ENCODE measurements at regions not wholly inside any gene's neighbourhood (a gene's known extent, or its start where the extent isn't known, plus 50 kb on each side); places are given as distances from the start of the nearest gene placed in this dataset.

DNA sequence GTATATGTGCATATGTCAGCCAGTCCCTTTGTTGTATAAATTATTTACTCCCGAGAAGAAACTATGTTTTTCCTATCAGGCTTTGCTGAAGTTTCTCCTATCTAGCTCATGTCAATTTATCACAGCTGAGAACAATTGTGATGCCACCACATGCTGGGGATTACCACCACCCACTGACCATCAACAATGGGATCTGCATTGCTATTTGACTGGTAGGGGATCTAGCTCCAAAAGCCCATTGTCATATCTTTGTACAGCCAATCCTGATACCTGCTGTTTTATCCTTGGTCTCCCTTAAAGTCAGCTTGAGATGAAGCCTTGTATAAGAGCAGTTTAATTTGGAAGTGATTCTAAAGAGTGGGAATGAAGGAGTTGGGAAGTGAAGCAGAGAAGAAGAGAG is 53.9 kb upstream of the KCNN2 start:
- TF ChIP-seq EZH2 (IDR thresholded peaks at IDR 0.05) (no peak), SIN3A (IDR thresholded peaks at IDR 0.05; ENCODE audit: low read depth) (no peak), CEBPB (IDR thresholded peaks at IDR 0.05; ENCODE audit: low read depth) (no peak), POLR2A (IDR thresholded peaks at IDR 0.05; ENCODE audit: borderline replicate concordance, extremely low read depth, insufficient read depth, insufficient read length) (no peak), RAD21 (IDR thresholded peaks at IDR 0.05; ENCODE audit: low read depth) (no peak), SRF (IDR thresholded peaks at IDR 0.05; ENCODE audit: low read depth) (no peak), FOSL1 (IDR thresholded peaks at IDR 0.05; ENCODE audit: low read depth) (no peak), TCF7L2 (IDR thresholded peaks at IDR 0.05; ENCODE audit: borderline replicate concordance, extremely low read depth, insufficient read depth, insufficient read length) (no peak), POLR2AphosphoS5 (IDR thresholded peaks at IDR 0.05; ENCODE audit: low read depth, low read length) (no peak)
- TF ChIP-seq, protein P1, sequence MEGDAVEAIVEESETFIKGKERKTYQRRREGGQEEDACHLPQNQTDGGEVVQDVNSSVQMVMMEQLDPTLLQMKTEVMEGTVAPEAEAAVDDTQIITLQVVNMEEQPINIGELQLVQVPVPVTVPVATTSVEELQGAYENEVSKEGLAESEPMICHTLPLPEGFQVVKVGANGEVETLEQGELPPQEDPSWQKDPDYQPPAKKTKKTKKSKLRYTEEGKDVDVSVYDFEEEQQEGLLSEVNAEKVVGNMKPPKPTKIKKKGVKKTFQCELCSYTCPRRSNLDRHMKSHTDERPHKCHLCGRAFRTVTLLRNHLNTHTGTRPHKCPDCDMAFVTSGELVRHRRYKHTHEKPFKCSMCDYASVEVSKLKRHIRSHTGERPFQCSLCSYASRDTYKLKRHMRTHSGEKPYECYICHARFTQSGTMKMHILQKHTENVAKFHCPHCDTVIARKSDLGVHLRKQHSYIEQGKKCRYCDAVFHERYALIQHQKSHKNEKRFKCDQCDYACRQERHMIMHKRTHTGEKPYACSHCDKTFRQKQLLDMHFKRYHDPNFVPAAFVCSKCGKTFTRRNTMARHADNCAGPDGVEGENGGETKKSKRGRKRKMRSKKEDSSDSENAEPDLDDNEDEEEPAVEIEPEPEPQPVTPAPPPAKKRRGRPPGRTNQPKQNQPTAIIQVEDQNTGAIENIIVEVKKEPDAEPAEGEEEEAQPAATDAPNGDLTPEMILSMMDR (IDR thresholded peaks at IDR 0.05 in 2 of 3, conservative IDR thresholded peaks at IDR 0.05 in 1 of 3; ENCODE audit: borderline replicate concordance in 1 of 3, insufficient read depth in 1 of 3, low read depth in 2 of 3, low read length in 2 of 3) = no peak
- TF ChIP-seq, protein P2, sequence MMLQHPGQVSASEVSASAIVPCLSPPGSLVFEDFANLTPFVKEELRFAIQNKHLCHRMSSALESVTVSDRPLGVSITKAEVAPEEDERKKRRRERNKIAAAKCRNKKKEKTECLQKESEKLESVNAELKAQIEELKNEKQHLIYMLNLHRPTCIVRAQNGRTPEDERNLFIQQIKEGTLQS (IDR thresholded peaks at IDR 0.05) = no peak
- TF ChIP-seq, protein P3, sequence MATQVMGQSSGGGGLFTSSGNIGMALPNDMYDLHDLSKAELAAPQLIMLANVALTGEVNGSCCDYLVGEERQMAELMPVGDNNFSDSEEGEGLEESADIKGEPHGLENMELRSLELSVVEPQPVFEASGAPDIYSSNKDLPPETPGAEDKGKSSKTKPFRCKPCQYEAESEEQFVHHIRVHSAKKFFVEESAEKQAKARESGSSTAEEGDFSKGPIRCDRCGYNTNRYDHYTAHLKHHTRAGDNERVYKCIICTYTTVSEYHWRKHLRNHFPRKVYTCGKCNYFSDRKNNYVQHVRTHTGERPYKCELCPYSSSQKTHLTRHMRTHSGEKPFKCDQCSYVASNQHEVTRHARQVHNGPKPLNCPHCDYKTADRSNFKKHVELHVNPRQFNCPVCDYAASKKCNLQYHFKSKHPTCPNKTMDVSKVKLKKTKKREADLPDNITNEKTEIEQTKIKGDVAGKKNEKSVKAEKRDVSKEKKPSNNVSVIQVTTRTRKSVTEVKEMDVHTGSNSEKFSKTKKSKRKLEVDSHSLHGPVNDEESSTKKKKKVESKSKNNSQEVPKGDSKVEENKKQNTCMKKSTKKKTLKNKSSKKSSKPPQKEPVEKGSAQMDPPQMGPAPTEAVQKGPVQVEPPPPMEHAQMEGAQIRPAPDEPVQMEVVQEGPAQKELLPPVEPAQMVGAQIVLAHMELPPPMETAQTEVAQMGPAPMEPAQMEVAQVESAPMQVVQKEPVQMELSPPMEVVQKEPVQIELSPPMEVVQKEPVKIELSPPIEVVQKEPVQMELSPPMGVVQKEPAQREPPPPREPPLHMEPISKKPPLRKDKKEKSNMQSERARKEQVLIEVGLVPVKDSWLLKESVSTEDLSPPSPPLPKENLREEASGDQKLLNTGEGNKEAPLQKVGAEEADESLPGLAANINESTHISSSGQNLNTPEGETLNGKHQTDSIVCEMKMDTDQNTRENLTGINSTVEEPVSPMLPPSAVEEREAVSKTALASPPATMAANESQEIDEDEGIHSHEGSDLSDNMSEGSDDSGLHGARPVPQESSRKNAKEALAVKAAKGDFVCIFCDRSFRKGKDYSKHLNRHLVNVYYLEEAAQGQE (IDR thresholded peaks at IDR 0.05; ENCODE audit: low read depth) = no peak
- TF ChIP-seq, protein P4, sequence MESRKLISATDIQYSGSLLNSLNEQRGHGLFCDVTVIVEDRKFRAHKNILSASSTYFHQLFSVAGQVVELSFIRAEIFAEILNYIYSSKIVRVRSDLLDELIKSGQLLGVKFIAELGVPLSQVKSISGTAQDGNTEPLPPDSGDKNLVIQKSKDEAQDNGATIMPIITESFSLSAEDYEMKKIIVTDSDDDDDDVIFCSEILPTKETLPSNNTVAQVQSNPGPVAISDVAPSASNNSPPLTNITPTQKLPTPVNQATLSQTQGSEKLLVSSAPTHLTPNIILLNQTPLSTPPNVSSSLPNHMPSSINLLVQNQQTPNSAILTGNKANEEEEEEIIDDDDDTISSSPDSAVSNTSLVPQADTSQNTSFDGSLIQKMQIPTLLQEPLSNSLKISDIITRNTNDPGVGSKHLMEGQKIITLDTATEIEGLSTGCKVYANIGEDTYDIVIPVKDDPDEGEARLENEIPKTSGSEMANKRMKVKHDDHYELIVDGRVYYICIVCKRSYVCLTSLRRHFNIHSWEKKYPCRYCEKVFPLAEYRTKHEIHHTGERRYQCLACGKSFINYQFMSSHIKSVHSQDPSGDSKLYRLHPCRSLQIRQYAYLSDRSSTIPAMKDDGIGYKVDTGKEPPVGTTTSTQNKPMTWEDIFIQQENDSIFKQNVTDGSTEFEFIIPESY (IDR thresholded peaks at IDR 0.05; ENCODE audit: extremely low read depth, insufficient replicate concordance, low read length) = no peak
